Endothelial cell of umbilical vein (primary cell): ENCODE measurements at regions not wholly inside any gene's neighbourhood (a gene's known extent, or its start where the extent isn't known, plus 50 kb on each side); places are given as distances from the start of the nearest gene placed in this dataset.

Experiments used
- BruUV-seq: library from RNA; stranded (reverse); fragments of 400-500 nt; replicated peaks from 2 replicates; lab custom pipeline; 2021; lab: Mats Ljungman, UMichigan
- CTCF ChIA-PET: fragments of 300-600, 350-600 bp; sonication (Branson Sonifier 250); formaldehyde crosslinking; loops from one replicate; lab custom pipeline; 2021; ENCODE audit warnings: antibody characterized with exemption, inconsistent platforms; lab: Charles Lee
- POLR2A ChIA-PET: fragments of 300-600, 350-600 bp; sonication (Branson Sonifier 250); formaldehyde crosslinking; loops from one replicate; lab custom pipeline; 2021; ENCODE audit warnings: antibody characterized with exemption, inconsistent platforms; lab: Charles Lee
- DNase-seq: peaks from one replicate; pipeline ENCODE4 v3.0.0-alpha.2; 2011; ENCODE audit warnings: low read depth, low spot score
- FAIRE-seq: peaks from 2 replicates; lab custom pipeline; 2011; peaks lifted over from hg19 to GRCh38; lab: Jason Lieb, UNC
- H2AFZ ChIP-seq: 2 replicates; pipeline ENCODE4 v1.6.0; 2012; ENCODE audit warnings: low read depth, low read length, control low read depth, inconsistent platforms
- H3K27ac ChIP-seq: 2 replicates; pipeline ENCODE4 v1.5.1; 2011; ENCODE audit warnings: low read depth, mild to moderate bottlenecking, control low read depth, low read length, moderate library complexity; ENCODE audit not compliant: insufficient read depth
- H3K27me3 ChIP-seq, 2 experiments: 2 replicates each; pipeline versions ENCODE4 v1.6.0 to v1.6.1; 2011; ENCODE audit warnings: low read length in 2 of 2, mixed read lengths in 1 of 2; ENCODE audit not compliant: control insufficient read depth in 2 of 2, insufficient read depth in 2 of 2
- H3K36me3 ChIP-seq, 2 experiments: 2 replicates in 1 of 2; 3 replicates in 1 of 2; pipeline ENCODE4 v1.5.1; 2011; ENCODE audit warnings: low read length in 2 of 2, mild to moderate bottlenecking in 1 of 2, moderate library complexity in 1 of 2; ENCODE audit not compliant: control insufficient read depth in 2 of 2, insufficient read depth in 2 of 2; ENCODE audit errors: extremely low read depth in 1 of 2
- H3K4me1 ChIP-seq: 3 replicates; pipeline ENCODE4 v1.5.1; 2011; ENCODE audit warnings: mild to moderate bottlenecking, low read length; ENCODE audit not compliant: control insufficient read depth, insufficient read depth; ENCODE audit errors: extremely low read depth
- H3K4me2 ChIP-seq: 2 replicates; pipeline ENCODE4 v1.6.1; 2011; ENCODE audit warnings: low read length, control low read depth, mixed read lengths; ENCODE audit not compliant: insufficient read depth
- H3K4me3 ChIP-seq, 3 experiments: fragments of 200-600 bp in 1 of 3; sonication (generic), shearing (Covaris generic) in 1 of 3; replicated peaks in 1 of 3; 2 replicates each; pipeline ENCODE4 v1.5.1; 2011 to 2016; ENCODE audit warnings: control low read depth in 3 of 3, low read length in 3 of 3, mild to moderate bottlenecking in 2 of 3, inconsistent platforms in 1 of 3, low read depth in 1 of 3, moderate library complexity in 1 of 3; ENCODE audit not compliant: insufficient read depth in 1 of 3
- H3K79me2 ChIP-seq: 2 replicates; pipeline ENCODE4 v1.6.0; 2012; ENCODE audit warnings: low read length, inconsistent platforms; ENCODE audit not compliant: control insufficient read depth, insufficient read depth
- H3K9ac ChIP-seq: replicated peaks from 2 replicates; pipeline ENCODE3; 2011; ENCODE audit warnings: low read length, control low read depth; ENCODE audit not compliant: insufficient read depth; ENCODE audit errors: extremely low read depth
- H3K9me1 ChIP-seq: replicated peaks from 3 replicates; pipeline ENCODE4 v1.6.0; 2011; ENCODE audit warnings: mild to moderate bottlenecking, low read length; ENCODE audit not compliant: control insufficient read depth, insufficient read depth; ENCODE audit errors: extremely low read depth
- H3K9me3 ChIP-seq: replicated peaks from 2 replicates; pipeline ENCODE4 v1.5.1; 2012; ENCODE audit warnings: low read length, inconsistent platforms; ENCODE audit not compliant: control insufficient read depth, insufficient read depth
- H4K20me1 ChIP-seq: replicated peaks from 2 replicates; pipeline ENCODE3; 2011; ENCODE audit warnings: mild to moderate bottlenecking, low read length; ENCODE audit not compliant: control insufficient read depth, insufficient read depth; ENCODE audit errors: extremely low read depth
- EZH2 ChIP-seq: IDR thresholded peaks from 2 replicates; pipeline ENCODE4 v1.6.1; 2012; ENCODE audit warnings: borderline replicate concordance, low read depth, mild to moderate bottlenecking, moderate library complexity, low read length, inconsistent platforms; ENCODE audit not compliant: severe bottlenecking
- FOS ChIP-seq: IDR thresholded peaks from 2 replicates; pipeline ENCODE4 v1.6.1; 2011; ENCODE audit warnings: mild to moderate bottlenecking, low read length, moderate library complexity, borderline replicate concordance; ENCODE audit not compliant: insufficient read depth
- GATA2 ChIP-seq: IDR thresholded peaks from 2 replicates; pipeline ENCODE4 v1.7.0; 2011; ENCODE audit warnings: low read depth, mild to moderate bottlenecking, moderate library complexity, mixed read lengths, low read length; ENCODE audit not compliant: insufficient read length, insufficient read depth
- JUN ChIP-seq: IDR thresholded peaks from 2 replicates; pipeline ENCODE4 v1.6.1; 2011; ENCODE audit warnings: borderline replicate concordance, low read depth; ENCODE audit not compliant: insufficient read length, insufficient read depth
- MYC ChIP-seq: IDR thresholded peaks from one replicate; pipeline ENCODE4 v1.6.1; 2011; ENCODE audit warnings: mild to moderate bottlenecking, low read depth, low read length
- POLR2A ChIP-seq: IDR thresholded peaks from 2 replicates; pipeline ENCODE4 v1.6.1; 2012; ENCODE audit warnings: low read depth, mild to moderate bottlenecking, control low read depth, low read length
- POLR2AphosphoS5 ChIP-seq: IDR thresholded peaks from 2 replicates; pipeline ENCODE4 v1.6.1; 2012; ENCODE audit warnings: low read depth, mild to moderate bottlenecking, control low read depth, low read length, moderate library complexity; ENCODE audit not compliant: insufficient read depth
- dilution Hi-C: fragments of 300-500 bp; cut with MboI; formaldehyde crosslinking; loops from one replicate; pipeline ENCODE4 v1.15.0; 2019; ENCODE audit warnings: low sequenced_read_pairs; ENCODE audit not compliant: extremely low pct_ligation_motif_present
- intact Hi-C: fragments of 100-400 bp; cut with micrococcal nuclease; formaldehyde crosslinking; loops from one replicate; pipeline ENCODE4 v1.10.0; 2022
- TF ChIP-seq, protein P1 (sequence below), 2 donors: IDR thresholded peaks; 1 replicate in 1 of 2; 2 replicates in 1 of 2; pipeline ENCODE4 v1.5.1; 2011; ENCODE audit warnings: low read length in 2 of 2, mild to moderate bottlenecking in 2 of 2, moderate library complexity in 2 of 2, control low read depth in 1 of 2, inconsistent platforms in 1 of 2, low read depth in 1 of 2; ENCODE audit not compliant: insufficient read depth in 1 of 2; ENCODE audit errors: extremely low read depth in 1 of 2
- TF ChIP-seq, protein P2 (sequence below): IDR thresholded peaks from 2 replicates; pipeline ENCODE4 v1.6.1; 2011; ENCODE audit not compliant: insufficient read depth, insufficient read length

- FAIRE-seq (no peak), DNase-seq (no peak)
- no peaks in the 10 kb centered on the region for H3K9me3 ChIP-seq
- no peaks in the 10 kb centered on the region for H3K4me1 ChIP-seq
- no peaks in the 10 kb centered on the region for H3K36me3 ChIP-seq
- H3K4me3 ChIP-seq, result no peak overlapping the region
- CTCF ChIA-PET, result no interaction called here
- no peaks in the 10 kb centered on the region for H3K79me2 ChIP-seq
- no peak overlapping the region for H2AFZ ChIP-seq
- no peak overlapping the region for H3K4me2 ChIP-seq
- no TSS peak for BruUV-seq
- no peaks in the 10 kb centered on the region for H3K9me1 ChIP-seq
- H4K20me1 ChIP-seq, result no peaks in the 10 kb centered on the region
- intact Hi-C loops (no loop called here), dilution Hi-C loops (no loop called here)
- no peak overlapping the region for H3K9ac ChIP-seq
- POLR2A ChIA-PET, result no interaction called here
- H3K27ac ChIP-seq, result no peak overlapping the region
- no peaks in the 10 kb centered on the region for H3K27me3 ChIP-seq
- TF ChIP-seq, protein P1, sequence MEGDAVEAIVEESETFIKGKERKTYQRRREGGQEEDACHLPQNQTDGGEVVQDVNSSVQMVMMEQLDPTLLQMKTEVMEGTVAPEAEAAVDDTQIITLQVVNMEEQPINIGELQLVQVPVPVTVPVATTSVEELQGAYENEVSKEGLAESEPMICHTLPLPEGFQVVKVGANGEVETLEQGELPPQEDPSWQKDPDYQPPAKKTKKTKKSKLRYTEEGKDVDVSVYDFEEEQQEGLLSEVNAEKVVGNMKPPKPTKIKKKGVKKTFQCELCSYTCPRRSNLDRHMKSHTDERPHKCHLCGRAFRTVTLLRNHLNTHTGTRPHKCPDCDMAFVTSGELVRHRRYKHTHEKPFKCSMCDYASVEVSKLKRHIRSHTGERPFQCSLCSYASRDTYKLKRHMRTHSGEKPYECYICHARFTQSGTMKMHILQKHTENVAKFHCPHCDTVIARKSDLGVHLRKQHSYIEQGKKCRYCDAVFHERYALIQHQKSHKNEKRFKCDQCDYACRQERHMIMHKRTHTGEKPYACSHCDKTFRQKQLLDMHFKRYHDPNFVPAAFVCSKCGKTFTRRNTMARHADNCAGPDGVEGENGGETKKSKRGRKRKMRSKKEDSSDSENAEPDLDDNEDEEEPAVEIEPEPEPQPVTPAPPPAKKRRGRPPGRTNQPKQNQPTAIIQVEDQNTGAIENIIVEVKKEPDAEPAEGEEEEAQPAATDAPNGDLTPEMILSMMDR (IDR thresholded peaks at IDR 0.05; ENCODE audit: extremely low read depth in 1 of 2, insufficient read depth in 1 of 2, low read depth in 1 of 2, low read length in 2 of 2), result no peak
- TF ChIP-seq, protein P2, sequence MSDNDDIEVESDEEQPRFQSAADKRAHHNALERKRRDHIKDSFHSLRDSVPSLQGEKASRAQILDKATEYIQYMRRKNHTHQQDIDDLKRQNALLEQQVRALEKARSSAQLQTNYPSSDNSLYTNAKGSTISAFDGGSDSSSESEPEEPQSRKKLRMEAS, result no peak
- TF ChIP-seq MYC, result no peak
- no peak for TF ChIP-seq EZH2
- TF ChIP-seq JUN, result no peak
- TF ChIP-seq POLR2AphosphoS5, result no peak
- no peak for TF ChIP-seq POLR2A
- no peak for TF ChIP-seq FOS
- TF ChIP-seq GATA2, result no peak
Measured at GRCh38 chr6:93013054-93013453, 406.3 kb downstream of the EPHA7 start.
